Astrocyte (in vitro differentiated cells and primary cell): ENCODE measurements at regions not wholly inside any gene's neighbourhood (a gene's known extent, or its start where the extent isn't known, plus 50 kb on each side); places are given as distances from the start of the nearest gene placed in this dataset.
A peak's percentile ranks its signal among the peaks of the same experiment; 100 is the strongest.

Experiments
- DNase-seq: peaks from one replicate; pipeline ENCODE4 v3.0.0-alpha.2; 2010; ENCODE audit warnings: low read depth
- FAIRE-seq: peaks from 2 replicates; lab custom pipeline; 2011; peaks lifted over from hg19 to GRCh38; lab: Jason Lieb, UNC
- H2AFZ ChIP-seq: 2 replicates; pipeline ENCODE4 v1.6.0; 2012; ENCODE audit warnings: low read depth, low read length, inconsistent platforms
- H3K27ac ChIP-seq: 2 replicates; pipeline ENCODE4 v1.5.1; 2011; ENCODE audit warnings: low read depth, low read length, inconsistent platforms
- H3K27me3 ChIP-seq: 2 replicates; pipeline ENCODE4 v1.6.0; 2011; ENCODE audit warnings: low read length, inconsistent platforms; ENCODE audit not compliant: insufficient read depth
- H3K36me3 ChIP-seq: 2 replicates; pipeline ENCODE4 v1.5.1; 2011; ENCODE audit warnings: low read length, inconsistent platforms; ENCODE audit not compliant: insufficient read depth
- H3K4me1 ChIP-seq: 2 replicates; pipeline ENCODE4 v1.5.1; 2011; ENCODE audit warnings: low read length, inconsistent platforms; ENCODE audit not compliant: insufficient read depth
- H3K4me2 ChIP-seq: 2 replicates; pipeline ENCODE4 v1.6.0; 2012; ENCODE audit warnings: low read length, inconsistent platforms
- H3K4me3 ChIP-seq: 2 replicates; pipeline ENCODE4 v1.5.1; 2011; ENCODE audit warnings: low read depth, mild to moderate bottlenecking, low read length, inconsistent platforms; ENCODE audit not compliant: insufficient read depth
- H3K79me2 ChIP-seq: 2 replicates; pipeline ENCODE4 v1.6.0; 2012; ENCODE audit warnings: mild to moderate bottlenecking, low read length, inconsistent platforms; ENCODE audit not compliant: insufficient read depth
- H3K9ac ChIP-seq: 2 replicates; pipeline ENCODE4 v1.6.0; 2012; ENCODE audit warnings: mild to moderate bottlenecking, low read length, inconsistent platforms
- H3K9me3 ChIP-seq: 2 replicates; pipeline ENCODE4 v1.5.1; 2012; ENCODE audit warnings: low read depth, mild to moderate bottlenecking, low read length, inconsistent platforms; ENCODE audit not compliant: insufficient read depth
- H4K20me1 ChIP-seq: 2 replicates; pipeline ENCODE4 v1.6.0; 2012; ENCODE audit warnings: low read length, inconsistent platforms; ENCODE audit not compliant: insufficient read depth
- H3K27ac Mint-ChIP-seq: one replicate; pipeline ENCODE4 v1.8.0; 2021; ENCODE audit warnings: mild to moderate bottlenecking, mixed read lengths; ENCODE audit not compliant: unreplicated experiment
- H3K27me3 Mint-ChIP-seq: one replicate; pipeline ENCODE4 v1.8.0; 2021; ENCODE audit warnings: low read depth, mixed read lengths; ENCODE audit not compliant: unreplicated experiment
- H3K36me3 Mint-ChIP-seq: one replicate; pipeline ENCODE4 v1.8.0; 2021; ENCODE audit warnings: low read depth, mixed read lengths; ENCODE audit not compliant: unreplicated experiment
- H3K4me1 Mint-ChIP-seq: one replicate; pipeline ENCODE4 v1.8.0; 2021; ENCODE audit warnings: low read depth, mixed read lengths; ENCODE audit not compliant: unreplicated experiment
- H3K4me3 Mint-ChIP-seq: one replicate; pipeline ENCODE4 v1.8.0; 2021; ENCODE audit warnings: mild to moderate bottlenecking, moderate library complexity, mixed read lengths; ENCODE audit not compliant: unreplicated experiment
- H3K9me3 Mint-ChIP-seq: one replicate; pipeline ENCODE4 v1.8.0; 2021; ENCODE audit warnings: mild to moderate bottlenecking, mixed read lengths; ENCODE audit not compliant: unreplicated experiment
- CTCF ChIP-seq: IDR thresholded peaks from 2 replicates; pipeline ENCODE4 v1.5.1; 2011; ENCODE audit warnings: low read depth, mild to moderate bottlenecking, inconsistent platforms, low read length, moderate library complexity; ENCODE audit not compliant: insufficient read depth
- EZH2 ChIP-seq: IDR thresholded peaks from 2 replicates; pipeline ENCODE4 v1.6.1; 2012; ENCODE audit warnings: mild to moderate bottlenecking, low read length, inconsistent platforms; ENCODE audit not compliant: insufficient read depth

- TF ChIP-seq CTCF (no peak), EZH2 (no peak)
- Histone ChIP-seq H3K9me3 (no peaks in the 10 kb centered on the region), H3K9ac (no peak overlapping the region), H3K79me2 (no peaks in the 10 kb centered on the region), H3K27me3 (no peaks in the 10 kb centered on the region), H3K4me1 (peaks cover 5% of the 10 kb centered on the region), H3K36me3 (no peaks in the 10 kb centered on the region), H2AFZ (no peak overlapping the region), H3K4me3 (no peak overlapping the region), H4K20me1 (no peaks in the 10 kb centered on the region), H3K27ac (peak overlapping the region; percentile 5), H3K4me2 (peak overlapping the region; percentile 44)
- Mint-ChIP-seq H3K4me3 (no peak overlapping the region), H3K9me3 (peaks cover 3% of the 10 kb centered on the region), H3K27me3 (peaks cover 5% of the 10 kb centered on the region), H3K27ac (no peak overlapping the region), H3K36me3 (no peaks in the 10 kb centered on the region), H3K4me1 (peaks cover 7% of the 10 kb centered on the region)
- DNase-seq, result peak; percentile 70
- FAIRE-seq, result no peak
These were observed 129.0 kb downstream of the TAF11L14 start for GRCh38 chr5:17763301-17763700.

GRCh38 chr5:17766031-17766430 is 131.8 kb downstream of the TAF11L14 start:
- no peaks in the 10 kb centered on the region for H3K36me3 Mint-ChIP-seq
- H3K9me3 ChIP-seq, result no peaks in the 10 kb centered on the region
- H3K4me1 ChIP-seq, result peaks cover 5% of the 10 kb centered on the region
- no peaks in the 10 kb centered on the region for H3K36me3 ChIP-seq
- H3K4me3 ChIP-seq, result no peak overlapping the region
- no peak overlapping the region for H3K4me3 Mint-ChIP-seq
- H3K79me2 ChIP-seq, result no peaks in the 10 kb centered on the region
- peaks cover 7% of the 10 kb centered on the region for H3K4me1 Mint-ChIP-seq
- no peak overlapping the region for H3K9ac ChIP-seq
- no peak overlapping the region for H3K27ac Mint-ChIP-seq
- H3K27me3 Mint-ChIP-seq, result peaks cover 3% of the 10 kb centered on the region
- DNase-seq, result no peak
- H4K20me1 ChIP-seq, result no peaks in the 10 kb centered on the region
- no peak overlapping the region for H3K4me2 ChIP-seq
- TF ChIP-seq CTCF (no peak), EZH2 (no peak)
- no peak for FAIRE-seq
- no peak overlapping the region for H2AFZ ChIP-seq
- H3K9me3 Mint-ChIP-seq, result peaks cover 3% of the 10 kb centered on the region
- no peaks in the 10 kb centered on the region for H3K27me3 ChIP-seq
- H3K27ac ChIP-seq, result no peak overlapping the region

- H3K9ac ChIP-seq, result no peak overlapping the region
- H3K36me3 Mint-ChIP-seq, result no peaks in the 10 kb centered on the region
- H3K27ac ChIP-seq, result no peak overlapping the region
- no peak overlapping the region for H3K4me3 ChIP-seq
- H3K36me3 ChIP-seq, result no peaks in the 10 kb centered on the region
- H3K9me3 ChIP-seq, result peaks cover 3% of the 10 kb centered on the region
- no peak overlapping the region for H2AFZ ChIP-seq
- DNase-seq (no peak), FAIRE-seq (no peak)
- H3K4me2 ChIP-seq, result no peak overlapping the region
- H3K27me3 ChIP-seq, result no peaks in the 10 kb centered on the region
- peaks cover 3% of the 10 kb centered on the region for H3K9me3 Mint-ChIP-seq
- no peaks in the 10 kb centered on the region for H3K79me2 ChIP-seq
- H3K27me3 Mint-ChIP-seq, result peaks cover 3% of the 10 kb centered on the region
- no peaks in the 10 kb centered on the region for H3K4me1 ChIP-seq
- no peak for TF ChIP-seq CTCF
- no peak for TF ChIP-seq EZH2
- no peak overlapping the region for H3K27ac Mint-ChIP-seq
- H4K20me1 ChIP-seq, result no peaks in the 10 kb centered on the region
- H3K4me1 Mint-ChIP-seq, result no peaks in the 10 kb centered on the region
- H3K4me3 Mint-ChIP-seq, result no peak overlapping the region
These were observed 135.0 kb downstream of the TAF11L14 start for GRCh38 chr5:17769277-17769676.
